ENCODE measurements at regions not wholly inside any gene's neighbourhood (a gene's known extent, or its start where the extent isn't known, plus 50 kb on each side); places are given as distances from the start of the nearest gene placed in this dataset.
"Not testable (repeated sequence)": the region's sequence is repeated elsewhere in the genome, so short reads cannot be mapped to it uniquely, and the experiment has no call there.

GRCh38 chr15:53829923-53830459, 70.5 kb upstream of the WDR72 start:
- DNase-seq (ENCODE audit: low read depth) = no peak
- Histone ChIP-seq H3K9ac (ENCODE audit: low read length) (no peak overlapping the region), H3K9me3 (ENCODE audit: control insufficient read depth, low read length) (no peaks in the 10 kb centered on the region), H3K36me3 (ENCODE audit: control insufficient read depth, insufficient read depth, low read length, severe bottlenecking) (no peaks in the 10 kb centered on the region), H3K27me3 (replicated peaks; ENCODE audit: control insufficient read depth, insufficient read depth, low read length) (no peaks in the 10 kb centered on the region), H3K4me3 (ENCODE audit: low read length) (no peak overlapping the region), H3K4me1 (ENCODE audit: control insufficient read depth, insufficient read depth, low read length) (no peaks in the 10 kb centered on the region)

DNA sequence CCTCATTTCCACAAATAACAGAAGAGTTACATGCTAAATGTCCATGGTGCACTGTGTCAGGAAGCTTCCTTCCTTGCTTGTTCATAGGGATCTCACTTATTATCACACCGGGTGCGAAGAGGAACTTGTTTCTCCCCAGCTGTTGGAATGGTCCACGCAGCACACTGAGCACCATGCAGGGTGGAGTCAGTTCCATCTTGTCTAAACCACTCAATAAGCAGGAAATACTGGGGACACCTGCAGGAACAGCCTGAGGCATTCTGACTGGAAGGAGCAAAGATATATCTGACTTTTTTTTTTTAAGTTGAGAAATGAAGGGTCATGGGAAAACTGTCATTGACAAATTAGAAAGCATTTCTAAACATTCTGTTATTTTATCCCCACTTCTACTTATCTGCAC, 70.0 kb upstream of the WDR72 start:
- peaks cover 3% of the 10 kb centered on the region for H3K9me3 ChIP-seq (ENCODE audit: control insufficient read depth, low read length)

GRCh38 chr15:53827355-53827754, 67.9 kb upstream of the WDR72 start:
- H3K4me1 ChIP-seq (ENCODE audit: control insufficient read depth, insufficient read depth, low read length) = no peaks in the 10 kb centered on the region
- H3K4me3 ChIP-seq (ENCODE audit: low read length) = no peak overlapping the region
- no peak for DNase-seq (ENCODE audit: low read depth)
- peaks cover 9% of the 10 kb centered on the region for H3K9me3 ChIP-seq (ENCODE audit: control insufficient read depth, low read length)
- no peak overlapping the region for H3K9ac ChIP-seq (ENCODE audit: low read length)
- H3K27me3 ChIP-seq (replicated peaks; ENCODE audit: control insufficient read depth, insufficient read depth, low read length) = no peaks in the 10 kb centered on the region
- H3K36me3 ChIP-seq (ENCODE audit: control insufficient read depth, insufficient read depth, low read length, severe bottlenecking) = no peaks in the 10 kb centered on the region

More for the DNA sequence above, 70.0 kb upstream of the WDR72 start:
- no peaks in the 10 kb centered on the region for H3K36me3 ChIP-seq (ENCODE audit: control insufficient read depth, insufficient read depth, low read length, severe bottlenecking)
- DNase-seq (ENCODE audit: low read depth) = no peak
- H3K9ac ChIP-seq (ENCODE audit: low read length) = no peak overlapping the region
- no peaks in the 10 kb centered on the region for H3K27me3 ChIP-seq (replicated peaks; ENCODE audit: control insufficient read depth, insufficient read depth, low read length)
- no peak overlapping the region for H3K4me3 ChIP-seq (ENCODE audit: low read length)
- H3K4me1 ChIP-seq (ENCODE audit: control insufficient read depth, insufficient read depth, low read length) = no peaks in the 10 kb centered on the region

DNA sequence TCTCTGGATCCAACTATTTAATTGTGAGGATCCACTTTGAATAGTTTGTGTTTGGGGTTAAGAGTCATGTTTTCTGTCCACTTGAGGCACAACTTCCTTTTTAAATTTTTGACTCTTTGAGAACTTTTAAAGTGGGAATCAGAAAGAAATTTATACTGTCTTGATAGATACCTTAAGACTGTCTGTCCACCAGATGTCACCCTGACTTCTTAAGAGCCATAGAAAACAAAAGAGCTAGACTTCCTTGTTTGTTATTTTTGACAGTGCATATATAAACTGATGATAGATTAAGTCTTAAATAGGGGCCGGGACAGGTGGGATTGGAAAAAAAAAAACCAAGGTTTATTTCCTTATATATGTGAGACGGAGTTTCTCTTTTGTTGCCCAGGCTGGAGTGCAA, 52.1 kb upstream of the WDR72 start:
- DNase-seq (ENCODE audit: low read depth) = peak; percentile 6
- H3K4me3 ChIP-seq (ENCODE audit: low read length) = no peak overlapping the region
- no peaks in the 10 kb centered on the region for H3K4me1 ChIP-seq (ENCODE audit: control insufficient read depth, insufficient read depth, low read length)
- no peak overlapping the region for H3K9ac ChIP-seq (ENCODE audit: low read length)
- peaks cover 5% of the 10 kb centered on the region for H3K27me3 ChIP-seq (replicated peaks; ENCODE audit: control insufficient read depth, insufficient read depth, low read length)
- no peaks in the 10 kb centered on the region for H3K9me3 ChIP-seq (ENCODE audit: control insufficient read depth, low read length)
- no peaks in the 10 kb centered on the region for H3K36me3 ChIP-seq (ENCODE audit: control insufficient read depth, insufficient read depth, low read length, severe bottlenecking)

DNA sequence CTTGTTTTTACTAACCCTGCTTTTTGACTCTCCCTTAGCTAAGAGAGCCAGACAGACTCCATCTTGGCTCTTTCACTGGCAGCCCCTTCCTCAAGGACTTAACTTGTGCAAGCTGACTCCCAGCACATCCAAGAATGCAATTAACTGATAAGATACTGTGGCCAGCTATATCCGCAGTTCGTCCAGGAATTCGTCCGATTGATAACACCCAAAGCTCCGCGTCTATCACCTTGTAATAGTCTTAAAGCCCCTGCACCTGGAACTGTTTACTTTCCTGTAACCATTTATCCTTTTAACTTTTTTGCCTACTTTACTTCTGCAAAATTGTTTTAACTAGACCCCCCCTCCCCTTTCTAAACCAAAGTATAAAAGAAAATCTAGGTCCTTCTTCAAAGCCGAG, 50.8 kb upstream of the WDR72 start:
- not testable (repeated sequence) for H3K9ac ChIP-seq (ENCODE audit: low read length); H3K27me3 ChIP-seq (replicated peaks; ENCODE audit: control insufficient read depth, insufficient read depth, low read length); H3K36me3 ChIP-seq (ENCODE audit: control insufficient read depth, insufficient read depth, low read length, severe bottlenecking); H3K4me3 ChIP-seq (ENCODE audit: low read length); DNase-seq (ENCODE audit: low read depth); H3K9me3 ChIP-seq (ENCODE audit: control insufficient read depth, low read length); H3K4me1 ChIP-seq (ENCODE audit: control insufficient read depth, insufficient read depth, low read length)

Data from adipocyte (in vitro differentiated cells).